GM19452 (cell line): ENCODE measurements at regions not wholly inside any gene's neighbourhood (a gene's known extent, or its start where the extent isn't known, plus 50 kb on each side); places are given as distances from the start of the nearest gene placed in this dataset.
"Not testable (repeated sequence)": the region's sequence is repeated elsewhere in the genome, so short reads cannot be mapped to it uniquely, and the experiment has no call there.

ENCODE experiments used
- ATAC-seq: cut with Tn5 transposase; IDR thresholded peaks from one replicate; pipeline ENCODE4 v1.9.1; 2021; ENCODE audit not compliant: unreplicated experiment

DNA sequence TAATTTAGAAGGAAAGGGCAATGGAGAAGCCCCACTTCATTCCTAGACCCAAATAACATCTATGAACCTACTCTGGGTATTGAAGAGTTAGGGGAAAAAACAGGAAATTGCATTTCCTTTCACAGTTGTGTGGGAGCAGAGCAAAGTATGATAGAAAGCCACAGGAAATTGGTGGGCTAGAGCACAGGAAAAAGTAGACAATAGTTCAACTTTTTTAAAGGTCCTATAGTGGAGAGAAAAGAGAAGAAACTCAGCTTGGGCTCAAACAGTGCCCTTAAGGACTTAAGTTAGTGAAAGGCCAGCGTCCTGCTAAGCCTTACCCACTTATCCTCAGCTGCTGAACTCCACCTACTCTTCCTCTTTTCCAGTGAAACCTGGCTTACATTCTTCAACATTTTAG, 258.1 kb downstream of the DPY19L2 start:
- ATAC-seq: no peak

- no peak for ATAC-seq
These were observed 255.8 kb upstream of the AVPR1A start for GRCh38 chr12:63406781-63407180.

- ATAC-seq: no peak
These were observed 253.6 kb upstream of the AVPR1A start for GRCh38 chr12:63404611-63405010.

- ATAC-seq: no peak
These were observed 252.3 kb upstream of the AVPR1A start for GRCh38 chr12:63403256-63403655.

DNA sequence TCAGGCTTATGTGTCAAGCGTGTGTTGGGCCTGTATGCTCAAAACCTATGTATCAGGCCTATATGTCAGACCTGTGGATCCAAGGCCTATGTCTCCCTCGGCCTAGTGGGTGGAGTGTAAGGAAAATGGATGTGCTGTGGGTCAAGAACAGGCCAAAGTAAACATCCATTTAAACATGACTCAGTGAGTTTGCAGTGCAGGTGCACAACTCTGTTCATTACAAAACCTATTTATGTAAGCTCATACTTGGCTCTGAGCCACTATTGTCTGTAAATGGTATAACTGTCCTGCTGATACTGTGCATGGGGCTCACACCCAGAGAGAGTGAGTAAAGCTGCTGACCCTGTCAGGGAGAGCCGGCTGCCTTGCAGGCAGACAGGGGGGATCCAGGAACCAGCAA, 249.7 kb upstream of the AVPR1A start:
- ATAC-seq: no peak

GRCh38 chr12:63400318-63400717, 249.3 kb upstream of the AVPR1A start:
- ATAC-seq: no peak

DNA sequence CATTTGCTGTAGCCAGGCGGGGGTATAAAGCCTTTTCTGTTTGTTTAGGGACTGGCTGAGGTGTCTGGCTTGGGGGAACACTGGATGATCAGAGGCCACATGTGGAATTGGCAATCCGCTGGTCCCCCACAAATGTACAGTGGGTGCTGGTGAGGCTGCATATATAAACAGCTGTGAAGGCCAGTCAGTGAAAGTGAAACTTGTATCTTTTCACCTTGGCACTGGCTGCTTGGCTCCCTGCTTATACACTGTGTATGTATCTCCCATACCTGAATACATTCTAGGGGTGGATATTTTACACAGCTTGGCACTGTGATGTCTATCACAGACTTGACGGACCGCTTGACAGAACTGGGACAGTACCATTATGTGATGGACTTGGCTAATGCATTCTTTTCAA, 246.8 kb upstream of the AVPR1A start:
- ATAC-seq: no peak

DNA sequence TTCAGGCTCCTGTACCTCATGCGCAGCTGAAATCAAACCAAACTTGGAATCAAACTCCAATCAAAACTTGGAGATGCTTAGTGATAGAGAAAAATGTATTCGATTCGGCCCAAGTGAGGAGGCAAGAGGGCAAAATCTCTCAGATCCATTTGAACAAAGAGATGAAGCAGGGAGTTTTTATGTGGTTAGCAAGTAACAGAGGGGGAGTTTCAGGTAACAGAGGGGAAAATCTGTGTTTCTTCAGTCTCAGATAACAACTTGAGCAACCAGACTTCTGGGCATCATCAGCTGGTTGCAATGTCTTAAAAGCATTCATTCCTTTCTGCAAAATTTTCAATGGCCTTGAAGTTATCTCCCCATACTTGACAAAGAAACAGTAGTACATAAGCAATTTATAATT, 245.1 kb upstream of the AVPR1A start:
- no peak for ATAC-seq

GRCh38 chr12:63394983-63395382, 244.0 kb upstream of the AVPR1A start:
- no peak for ATAC-seq

- no peak for ATAC-seq
These were observed 243.3 kb upstream of the AVPR1A start for GRCh38 chr12:63394349-63394748.

- ATAC-seq: no peak
These were observed 238.2 kb upstream of the AVPR1A start for GRCh38 chr12:63389211-63389610.

DNA sequence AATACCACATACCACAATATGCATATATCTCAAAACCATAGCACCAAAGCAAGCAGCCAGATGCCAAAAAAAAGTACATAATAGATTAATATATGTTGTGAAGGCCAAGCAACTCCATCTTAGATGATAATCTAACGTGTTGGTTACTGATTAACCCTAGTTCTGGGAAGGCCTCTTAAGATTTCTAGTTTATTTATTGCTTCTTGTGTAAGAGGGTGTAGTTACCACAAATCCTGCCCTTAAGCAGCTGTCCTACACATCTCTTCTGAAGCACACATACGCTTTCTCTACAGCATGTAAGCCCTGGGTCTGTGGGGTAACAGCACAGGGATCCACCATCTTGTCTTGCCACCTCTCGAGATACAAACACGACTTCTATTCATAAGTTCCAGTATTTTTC, 236.8 kb upstream of the AVPR1A start:
- ATAC-seq: no peak

GRCh38 chr12:63382930-63383329, 231.9 kb upstream of the AVPR1A start:
- no peak for ATAC-seq

- no peak for ATAC-seq
These were observed 211.8 kb upstream of the AVPR1A start for GRCh38 chr12:63362791-63363190.

GRCh38 chr12:63362166-63362565, 211.2 kb upstream of the AVPR1A start:
- no peak for ATAC-seq

- ATAC-seq: no peak
These were observed 204.0 kb upstream of the AVPR1A start for GRCh38 chr12:63354969-63355368.

DNA sequence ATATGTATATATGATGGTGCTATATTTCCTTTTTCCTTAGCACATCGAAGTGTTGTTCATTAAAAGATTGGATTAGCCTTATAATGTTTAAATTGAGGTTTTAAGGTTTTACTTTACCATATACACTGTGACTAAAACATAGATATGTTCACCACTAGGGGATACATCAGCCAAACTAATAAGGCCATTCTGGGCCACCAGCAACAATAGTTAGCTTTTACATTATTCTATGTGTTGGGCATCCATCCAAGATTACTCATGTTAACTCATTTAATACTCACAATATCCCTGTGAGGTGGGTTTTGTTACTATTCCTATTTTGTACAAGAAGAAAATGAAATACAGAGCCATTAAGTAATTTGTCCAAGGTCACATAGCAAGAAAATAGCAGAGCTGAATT, 202.6 kb upstream of the AVPR1A start:
- no peak for ATAC-seq

DNA sequence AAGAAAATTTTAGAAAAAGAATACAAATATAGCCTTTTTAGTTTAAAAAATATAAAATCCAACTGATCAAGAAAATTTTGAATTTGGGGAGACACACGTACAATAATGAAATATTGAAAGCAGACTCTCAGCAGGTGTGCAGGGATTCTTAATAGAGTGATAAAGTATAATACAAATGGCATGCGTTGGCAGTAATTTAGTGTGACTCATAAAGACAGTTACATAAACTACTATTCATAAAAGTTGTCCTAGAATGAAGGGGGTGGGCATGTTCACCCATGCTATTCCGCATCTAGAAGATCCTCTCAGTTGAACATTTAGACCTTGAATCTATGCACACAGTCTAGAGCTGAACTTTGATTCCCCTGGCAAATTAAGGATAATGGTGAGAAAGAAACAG, 200.4 kb upstream of the AVPR1A start:
- ATAC-seq: no peak

GRCh38 chr12:63348556-63348955, 197.6 kb upstream of the AVPR1A start:
- no peak for ATAC-seq

DNA sequence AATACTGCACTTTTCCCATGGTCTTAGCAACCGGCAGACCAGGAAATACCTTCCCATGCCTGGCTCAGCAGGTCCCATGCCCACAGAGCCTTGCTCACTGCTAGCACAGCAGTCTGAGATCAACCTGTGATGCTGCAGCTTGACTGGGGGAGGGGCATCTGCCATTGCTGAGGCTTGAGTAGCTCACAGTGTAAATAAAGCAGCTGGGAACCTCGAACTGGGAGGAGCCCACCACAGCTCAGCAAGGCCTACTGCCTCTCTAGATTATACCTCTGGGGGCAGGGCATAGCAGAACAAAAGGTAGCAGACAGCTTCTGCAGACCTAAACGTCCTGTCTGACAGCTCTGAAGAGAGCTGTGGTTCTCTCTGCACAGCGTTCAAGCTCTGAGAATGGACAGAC, 186.2 kb upstream of the AVPR1A start:
- ATAC-seq: not testable (repeated sequence)

DNA sequence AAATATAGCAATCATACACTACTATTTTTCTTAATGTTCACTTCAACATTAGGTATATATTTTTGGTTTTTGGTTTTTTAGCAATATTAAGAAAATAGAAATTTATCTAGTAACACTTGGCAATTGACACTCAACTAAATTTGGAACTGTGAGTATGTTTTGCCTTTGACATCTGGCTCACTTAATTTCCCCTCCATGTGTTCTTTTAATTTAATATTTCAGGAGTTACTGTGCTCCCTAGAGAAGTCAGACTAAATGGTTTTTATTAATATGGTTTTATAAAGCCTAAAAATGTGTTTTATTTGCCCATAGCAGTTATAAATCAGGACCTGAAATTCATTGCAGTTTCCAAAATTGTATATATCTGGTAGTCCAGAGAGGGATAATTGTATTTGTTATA, 175.3 kb upstream of the AVPR1A start:
- ATAC-seq: no peak

- no peak for ATAC-seq
These were observed 174.8 kb upstream of the AVPR1A start for GRCh38 chr12:63325757-63326156.

DNA sequence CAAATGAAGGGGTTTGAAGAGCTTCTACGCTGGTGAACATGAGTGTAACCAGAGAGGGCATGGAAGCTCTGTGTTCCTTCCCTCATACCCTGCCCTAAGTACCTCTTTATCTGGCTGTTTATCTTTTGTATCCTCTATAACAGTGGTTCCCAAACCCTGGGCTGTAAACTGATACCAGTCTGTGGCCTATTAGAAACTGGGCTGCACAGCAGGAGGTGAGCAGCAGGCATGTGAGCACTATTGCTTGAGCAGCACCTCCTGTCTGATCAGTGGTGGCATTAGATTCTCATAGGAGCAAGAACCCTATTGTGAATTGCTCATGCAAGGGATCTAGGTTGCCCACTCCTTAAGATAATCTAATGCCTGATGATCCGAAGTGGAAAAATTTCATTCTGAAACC, 172.9 kb upstream of the AVPR1A start:
- ATAC-seq: no peak

DNA sequence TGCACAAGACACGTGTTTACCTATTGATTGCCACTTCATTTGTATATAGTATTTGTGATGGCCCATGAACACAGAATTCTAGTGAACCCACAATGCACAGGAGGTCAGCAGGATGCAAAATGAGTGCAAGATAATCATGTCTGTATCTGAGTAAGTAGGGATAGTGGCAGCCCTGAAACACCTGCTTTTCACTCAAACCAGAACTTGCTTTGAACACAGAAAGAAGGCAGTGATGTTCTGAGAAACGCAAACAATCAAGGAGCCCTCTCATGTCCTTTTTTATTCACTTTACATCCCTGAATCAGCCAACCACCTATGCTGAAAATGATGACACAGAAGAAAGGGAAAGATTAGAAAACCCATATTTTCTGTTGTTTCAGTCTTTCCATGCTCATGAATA, 170.4 kb upstream of the AVPR1A start:
- no peak for ATAC-seq
